HEK293 (cell line): ENCODE measurements at regions not wholly inside any gene's neighbourhood (a gene's known extent, or its start where the extent isn't known, plus 50 kb on each side); places are given as distances from the start of the nearest gene placed in this dataset.

Experiments
- CTCF ChIA-PET: fragments of 350-600 bp; formaldehyde crosslinking; extraction: SDS; loops from one replicate; lab custom pipeline; 2021; ENCODE audit warnings: antibody characterized with exemption; lab: Yijun Ruan, JAX
- POLR2A ChIA-PET: fragments of 300-600 bp; formaldehyde crosslinking; extraction: SDS; loops from one replicate; lab custom pipeline; 2020; ENCODE audit warnings: antibody characterized with exemption, inconsistent platforms; lab: Yijun Ruan, JAX
- H3K27ac ChIP-seq: fragments of 200-500 bp; sonication (Bioruptor generic); 2 replicates; pipeline ENCODE4 v1.5.1; 2014; ENCODE audit warnings: low read depth, low read length, control low read depth, inconsistent platforms; ENCODE audit errors: extremely low read depth
- H3K36me3 ChIP-seq, 2 experiments: fragments of 200-500 bp in 1 of 2; sonication (Bioruptor generic) in 1 of 2; 1 replicate in 1 of 2; 2 replicates in 1 of 2; pipeline ENCODE4 v1.5.1; 2014 to 2017; ENCODE audit warnings: inconsistent platforms in 2 of 2, low read length in 2 of 2; ENCODE audit not compliant: control insufficient read depth in 2 of 2, insufficient read depth in 1 of 2
- H3K4me1 ChIP-seq: fragments of 200-500 bp; sonication (Bioruptor generic); 2 replicates; pipeline ENCODE4 v1.5.1; 2014; ENCODE audit warnings: mild to moderate bottlenecking, low read length, inconsistent platforms; ENCODE audit not compliant: control insufficient read depth, insufficient read depth
- H3K4me3 ChIP-seq: 2 replicates; pipeline ENCODE4 v1.5.1; 2011; ENCODE audit warnings: low read depth, mild to moderate bottlenecking, control low read depth, low read length, moderate library complexity
- H3K9me3 ChIP-seq: fragments of 200-500 bp; sonication (Bioruptor generic); 2 replicates; pipeline ENCODE4 v1.5.1; 2014; ENCODE audit warnings: low read depth, low read length, inconsistent platforms; ENCODE audit not compliant: control insufficient read depth, insufficient read depth
- EGR2 ChIP-seq: fragments of 450-650 bp; formaldehyde crosslinking; IDR thresholded peaks from 2 replicates; pipeline ENCODE4 v1.5.1; 2016; ENCODE audit warnings: low read depth, missing biosample characterization, missing genetic modification characterization
- HOXD13 ChIP-seq: sonication (generic); formaldehyde crosslinking; IDR thresholded peaks from 2 replicates; pipeline ENCODE4 v1.8.0; 2022; ENCODE audit warnings: missing genetic modification reagents, borderline replicate concordance
- OSR2 ChIP-seq: fragments of 450-650 bp; formaldehyde crosslinking; IDR thresholded peaks from 2 replicates; pipeline ENCODE4 v1.5.1; 2016; ENCODE audit warnings: missing biosample characterization, missing genetic modification characterization
- REPIN1 ChIP-seq: fragments of 450-650 bp; formaldehyde crosslinking; IDR thresholded peaks from 2 replicates; pipeline ENCODE4 v1.5.1; 2017; ENCODE audit warnings: missing biosample characterization, missing genetic modification characterization, low read depth
- SETDB1 ChIP-seq: IDR thresholded peaks from one replicate; pipeline ENCODE4 v1.6.1; 2017; ENCODE audit warnings: mild to moderate bottlenecking, low read length, moderate library complexity, mixed read lengths; ENCODE audit not compliant: insufficient read length
- TCF7L2 ChIP-seq: IDR thresholded peaks from 2 replicates; pipeline ENCODE4 v1.6.1; 2011; ENCODE audit warnings: low read depth, mild to moderate bottlenecking, inconsistent platforms, low read length, moderate library complexity, borderline replicate concordance
- ZIC2 ChIP-seq: fragments of 450-650 bp; formaldehyde crosslinking; IDR thresholded peaks from 2 replicates; pipeline ENCODE4 v1.5.1; 2016; ENCODE audit warnings: missing biosample characterization, missing genetic modification characterization
- ZNF10 ChIP-seq: fragments of 450-650 bp; formaldehyde crosslinking; IDR thresholded peaks from 2 replicates; pipeline ENCODE4 v1.5.1; 2017; ENCODE audit warnings: missing biosample characterization, missing genetic modification characterization
- ZNF121 ChIP-seq: fragments of 450-650 bp; formaldehyde crosslinking; IDR thresholded peaks from 2 replicates; pipeline ENCODE4 v1.5.1; 2016; ENCODE audit warnings: missing biosample characterization, missing genetic modification characterization
- ZNF132 ChIP-seq: fragments of 450-650 bp; formaldehyde crosslinking; IDR thresholded peaks from 2 replicates; pipeline ENCODE4 v1.5.1; 2017; ENCODE audit warnings: missing biosample characterization, missing genetic modification characterization, borderline replicate concordance
- ZNF23 ChIP-seq: fragments of 450-650 bp; formaldehyde crosslinking; IDR thresholded peaks from 2 replicates; pipeline ENCODE4 v1.5.1; 2016; ENCODE audit warnings: missing biosample characterization, missing genetic modification characterization, borderline replicate concordance
- ZNF292 ChIP-seq: fragments of 450-650 bp; formaldehyde crosslinking; IDR thresholded peaks from 2 replicates; pipeline ENCODE4 v1.5.1; 2016; ENCODE audit warnings: low read depth, missing biosample characterization, missing genetic modification characterization, borderline replicate concordance
- ZNF621 ChIP-seq: fragments of 450-650 bp; formaldehyde crosslinking; IDR thresholded peaks from 2 replicates; pipeline ENCODE4 v1.5.1; 2017; ENCODE audit warnings: missing biosample characterization, missing genetic modification characterization
- ZNF624 ChIP-seq: fragments of 450-650 bp; formaldehyde crosslinking; IDR thresholded peaks from 2 replicates; pipeline ENCODE4 v1.5.1; 2017; ENCODE audit warnings: missing biosample characterization, missing genetic modification characterization
- ZSCAN4 ChIP-seq: fragments of 450-650 bp; formaldehyde crosslinking; IDR thresholded peaks from 2 replicates; pipeline ENCODE4 v1.5.1; 2017; ENCODE audit warnings: missing biosample characterization, missing genetic modification characterization
- TF ChIP-seq, protein P1 (sequence below): fragments of 450-650 bp; formaldehyde crosslinking; IDR thresholded peaks from 2 replicates; pipeline ENCODE4 v1.5.1; 2017; ENCODE audit warnings: missing biosample characterization, missing genetic modification characterization
- TF ChIP-seq, protein P2 (sequence below): fragments of 450-650 bp; formaldehyde crosslinking; IDR thresholded peaks from 2 replicates; pipeline ENCODE4 v1.5.1; 2016; ENCODE audit warnings: missing biosample characterization, missing genetic modification characterization
- TF ChIP-seq, protein P3 (sequence below): fragments of 450-650 bp; formaldehyde crosslinking; conservative IDR thresholded peaks from 2 replicates; pipeline ENCODE4 v1.5.1; 2016; ENCODE audit warnings: low read depth, missing biosample characterization, missing genetic modification characterization

DNA sequence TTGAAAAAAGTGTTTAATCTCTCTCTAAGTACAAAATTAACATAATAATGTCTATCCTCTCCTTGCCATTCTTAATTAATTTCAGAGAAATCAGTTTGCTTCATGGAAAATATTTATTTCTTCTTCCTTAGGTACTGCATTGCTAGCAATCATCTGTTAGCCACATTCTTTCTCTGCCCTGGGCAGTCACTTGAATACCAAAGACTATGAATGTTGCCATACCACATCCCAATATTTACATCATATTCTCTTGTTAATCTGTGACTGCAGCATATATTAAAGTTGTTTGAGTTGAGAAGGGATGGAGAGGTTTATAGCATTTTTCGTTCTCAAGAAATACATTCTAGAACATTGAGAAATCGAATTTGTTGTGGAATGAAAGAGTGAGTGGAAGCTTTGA lies 672.8 kb downstream of the PCDH7 start:
- Histone ChIP-seq H3K9me3 (no peaks in the 10 kb centered on the region), H3K4me1 (no peaks in the 10 kb centered on the region), H3K36me3 (no peaks in the 10 kb centered on the region), H3K27ac (no peak overlapping the region), H3K4me3 (no peak overlapping the region)
- POLR2A ChIA-PET = no interaction called here
- CTCF ChIA-PET = interaction anchor here (0.6 kb wide), 1 partner anchor 26 kb away, joined by 3 read pairs; no protein-coding TSS in a partner anchor
- TF ChIP-seq ZNF132 (tag by site-specific recombination) (no peak), OSR2 (no peak), ZNF121 (tag by site-specific recombination) (no peak), TCF7L2 (no peak), ZNF621 (no peak), ZSCAN4 (tag by site-specific recombination) (no peak), REPIN1 (tag by site-specific recombination) (no peak), ZNF292 (tag by site-specific recombination) (no peak), EGR2 (no peak)
- TF ChIP-seq, protein P1, sequence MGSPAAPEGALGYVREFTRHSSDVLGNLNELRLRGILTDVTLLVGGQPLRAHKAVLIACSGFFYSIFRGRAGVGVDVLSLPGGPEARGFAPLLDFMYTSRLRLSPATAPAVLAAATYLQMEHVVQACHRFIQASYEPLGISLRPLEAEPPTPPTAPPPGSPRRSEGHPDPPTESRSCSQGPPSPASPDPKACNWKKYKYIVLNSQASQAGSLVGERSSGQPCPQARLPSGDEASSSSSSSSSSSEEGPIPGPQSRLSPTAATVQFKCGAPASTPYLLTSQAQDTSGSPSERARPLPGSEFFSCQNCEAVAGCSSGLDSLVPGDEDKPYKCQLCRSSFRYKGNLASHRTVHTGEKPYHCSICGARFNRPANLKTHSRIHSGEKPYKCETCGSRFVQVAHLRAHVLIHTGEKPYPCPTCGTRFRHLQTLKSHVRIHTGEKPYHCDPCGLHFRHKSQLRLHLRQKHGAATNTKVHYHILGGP (tag by site-specific recombination) = no peak

DNA sequence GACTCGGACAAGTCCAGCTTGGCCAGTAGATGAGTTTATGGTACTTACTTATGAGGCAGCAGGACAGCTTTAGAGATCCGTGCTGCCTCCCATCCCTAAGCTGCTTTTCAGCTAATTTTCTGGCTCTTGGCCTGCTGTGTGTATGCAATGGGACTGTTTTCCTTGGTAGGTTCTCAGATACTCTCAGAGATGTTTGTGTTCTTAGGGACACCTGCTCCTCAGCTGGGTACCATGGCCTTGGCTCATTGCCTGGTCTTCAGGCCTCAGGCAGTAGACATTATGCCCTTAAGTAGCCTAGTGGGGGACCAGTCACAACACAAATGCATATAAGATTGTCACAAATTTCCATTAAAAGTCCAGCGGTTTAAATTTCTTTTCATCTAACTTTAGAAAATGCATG lies 688.0 kb downstream of the PCDH7 start:
- no peak overlapping the region for H3K4me3 ChIP-seq
- ChIA-PET POLR2A (no interaction called here), CTCF (interaction anchor here (0.6 kb wide), 1 partner anchor 40 kb away, joined by 4 read pairs; no protein-coding TSS in a partner anchor)
- H3K4me1 ChIP-seq = no peaks in the 10 kb centered on the region
- no peak overlapping the region for H3K27ac ChIP-seq
- no peaks in the 10 kb centered on the region for H3K9me3 ChIP-seq
- TF ChIP-seq ZIC2 (tag by site-specific recombination) = peak; percentile 42
- TF ChIP-seq, protein P2, sequence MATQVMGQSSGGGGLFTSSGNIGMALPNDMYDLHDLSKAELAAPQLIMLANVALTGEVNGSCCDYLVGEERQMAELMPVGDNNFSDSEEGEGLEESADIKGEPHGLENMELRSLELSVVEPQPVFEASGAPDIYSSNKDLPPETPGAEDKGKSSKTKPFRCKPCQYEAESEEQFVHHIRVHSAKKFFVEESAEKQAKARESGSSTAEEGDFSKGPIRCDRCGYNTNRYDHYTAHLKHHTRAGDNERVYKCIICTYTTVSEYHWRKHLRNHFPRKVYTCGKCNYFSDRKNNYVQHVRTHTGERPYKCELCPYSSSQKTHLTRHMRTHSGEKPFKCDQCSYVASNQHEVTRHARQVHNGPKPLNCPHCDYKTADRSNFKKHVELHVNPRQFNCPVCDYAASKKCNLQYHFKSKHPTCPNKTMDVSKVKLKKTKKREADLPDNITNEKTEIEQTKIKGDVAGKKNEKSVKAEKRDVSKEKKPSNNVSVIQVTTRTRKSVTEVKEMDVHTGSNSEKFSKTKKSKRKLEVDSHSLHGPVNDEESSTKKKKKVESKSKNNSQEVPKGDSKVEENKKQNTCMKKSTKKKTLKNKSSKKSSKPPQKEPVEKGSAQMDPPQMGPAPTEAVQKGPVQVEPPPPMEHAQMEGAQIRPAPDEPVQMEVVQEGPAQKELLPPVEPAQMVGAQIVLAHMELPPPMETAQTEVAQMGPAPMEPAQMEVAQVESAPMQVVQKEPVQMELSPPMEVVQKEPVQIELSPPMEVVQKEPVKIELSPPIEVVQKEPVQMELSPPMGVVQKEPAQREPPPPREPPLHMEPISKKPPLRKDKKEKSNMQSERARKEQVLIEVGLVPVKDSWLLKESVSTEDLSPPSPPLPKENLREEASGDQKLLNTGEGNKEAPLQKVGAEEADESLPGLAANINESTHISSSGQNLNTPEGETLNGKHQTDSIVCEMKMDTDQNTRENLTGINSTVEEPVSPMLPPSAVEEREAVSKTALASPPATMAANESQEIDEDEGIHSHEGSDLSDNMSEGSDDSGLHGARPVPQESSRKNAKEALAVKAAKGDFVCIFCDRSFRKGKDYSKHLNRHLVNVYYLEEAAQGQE (tag by site-specific recombination) = no peak
- no peaks in the 10 kb centered on the region for H3K36me3 ChIP-seq

DNA sequence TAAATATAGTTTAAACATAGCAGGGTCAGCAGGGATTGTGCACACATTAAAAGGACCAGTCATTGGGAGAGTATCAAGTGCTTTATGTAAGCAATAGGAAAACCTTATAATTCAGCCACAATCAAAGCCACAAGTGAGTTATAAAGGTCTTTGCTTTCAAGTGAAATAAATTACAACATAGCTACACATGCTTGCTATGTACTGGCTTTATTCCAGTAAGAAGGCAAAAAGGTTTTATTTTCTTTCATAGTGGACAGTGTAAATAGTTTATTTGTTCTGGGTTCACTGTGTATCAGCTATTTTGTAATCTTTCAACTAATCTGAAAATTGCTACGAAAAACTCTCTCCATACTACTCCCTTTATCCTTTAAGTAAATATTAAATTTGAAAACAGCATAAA lies 691.4 kb downstream of the PCDH7 start:
- TF ChIP-seq, protein P3, sequence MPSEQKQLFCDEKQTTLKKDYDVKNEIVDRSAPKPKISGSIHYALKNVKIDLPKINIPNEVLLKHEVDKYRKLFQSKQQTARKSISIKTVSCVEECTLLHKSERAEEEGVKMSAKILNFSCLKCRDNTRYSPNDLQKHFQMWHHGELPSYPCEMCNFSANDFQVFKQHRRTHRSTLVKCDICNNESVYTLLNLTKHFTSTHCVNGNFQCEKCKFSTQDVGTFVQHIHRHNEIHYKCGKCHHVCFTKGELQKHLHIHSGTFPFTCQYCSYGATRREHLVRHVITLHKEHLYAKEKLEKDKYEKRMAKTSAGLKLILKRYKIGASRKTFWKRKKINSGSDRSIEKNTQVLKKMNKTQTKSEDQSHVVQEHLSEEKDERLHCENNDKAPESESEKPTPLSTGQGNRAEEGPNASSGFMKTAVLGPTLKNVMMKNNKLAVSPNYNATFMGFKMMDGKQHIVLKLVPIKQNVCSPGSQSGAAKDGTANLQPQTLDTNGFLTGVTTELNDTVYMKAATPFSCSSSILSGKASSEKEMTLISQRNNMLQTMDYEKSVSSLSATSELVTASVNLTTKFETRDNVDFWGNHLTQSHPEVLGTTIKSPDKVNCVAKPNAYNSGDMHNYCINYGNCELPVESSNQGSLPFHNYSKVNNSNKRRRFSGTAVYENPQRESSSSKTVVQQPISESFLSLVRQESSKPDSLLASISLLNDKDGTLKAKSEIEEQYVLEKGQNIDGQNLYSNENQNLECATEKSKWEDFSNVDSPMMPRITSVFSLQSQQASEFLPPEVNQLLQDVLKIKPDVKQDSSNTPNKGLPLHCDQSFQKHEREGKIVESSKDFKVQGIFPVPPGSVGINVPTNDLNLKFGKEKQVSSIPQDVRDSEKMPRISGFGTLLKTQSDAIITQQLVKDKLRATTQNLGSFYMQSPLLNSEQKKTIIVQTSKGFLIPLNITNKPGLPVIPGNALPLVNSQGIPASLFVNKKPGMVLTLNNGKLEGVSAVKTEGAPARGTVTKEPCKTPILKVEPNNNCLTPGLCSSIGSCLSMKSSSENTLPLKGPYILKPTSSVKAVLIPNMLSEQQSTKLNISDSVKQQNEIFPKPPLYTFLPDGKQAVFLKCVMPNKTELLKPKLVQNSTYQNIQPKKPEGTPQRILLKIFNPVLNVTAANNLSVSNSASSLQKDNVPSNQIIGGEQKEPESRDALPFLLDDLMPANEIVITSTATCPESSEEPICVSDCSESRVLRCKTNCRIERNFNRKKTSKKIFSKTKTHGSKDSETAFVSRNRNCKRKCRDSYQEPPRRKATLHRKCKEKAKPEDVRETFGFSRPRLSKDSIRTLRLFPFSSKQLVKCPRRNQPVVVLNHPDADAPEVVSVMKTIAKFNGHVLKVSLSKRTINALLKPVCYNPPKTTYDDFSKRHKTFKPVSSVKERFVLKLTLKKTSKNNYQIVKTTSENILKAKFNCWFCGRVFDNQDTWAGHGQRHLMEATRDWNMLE (tag by site-specific recombination) = no peak
- TF ChIP-seq HOXD13 (CRISPR knock-in tag) (no peak), SETDB1 (no peak), ZNF624 (tag by site-specific recombination) (no peak), ZNF23 (tag by site-specific recombination) (no peak), ZNF10 (tag by site-specific recombination) (no peak)
- TF ChIP-seq, all 188 proteins: peak for 0
- Histone ChIP-seq H3K4me3 (no peak overlapping the region), H3K27ac (no peak overlapping the region), H3K36me3 (no peaks in the 10 kb centered on the region), H3K9me3 (no peaks in the 10 kb centered on the region), H3K4me1 (no peaks in the 10 kb centered on the region)
- CTCF ChIA-PET = no interaction called here
- POLR2A ChIA-PET = no interaction called here
